Lower lobe of right lung (tissue), 2 donors: ENCODE measurements at regions not wholly inside any gene's neighbourhood (a gene's known extent, or its start where the extent isn't known, plus 50 kb on each side); places are given as distances from the start of the nearest gene placed in this dataset.

Source experiments
- ATAC-seq, 2 donors: fragments of 200-7000 bp; cut with Tn5 transposase; one replicate each; pipeline ENCODE4 v1.9.1; 2020 to 2022; ENCODE audit warnings: mild to moderate bottlenecking in 2 of 2, moderate library complexity in 2 of 2
- DNase-seq: peaks from one replicate; pipeline ENCODE4 v3.0.0-alpha.2; 2020
- H3K27ac ChIP-seq: fragments of 200-600 bp; one replicate; pipeline ENCODE4 v1.8.0; 2022
- H3K27me3 ChIP-seq: fragments of 200-600 bp; one replicate; pipeline ENCODE4 v1.8.0; 2022; ENCODE audit warnings: low read depth
- H3K36me3 ChIP-seq: fragments of 200-600 bp; one replicate; pipeline ENCODE4 v1.8.0; 2022; ENCODE audit warnings: mild to moderate bottlenecking
- H3K4me1 ChIP-seq: fragments of 200-600 bp; one replicate; pipeline ENCODE4 v1.8.0; 2022
- H3K4me3 ChIP-seq: fragments of 200-600 bp; one replicate; pipeline ENCODE4 v1.8.0; 2022; ENCODE audit warnings: mild to moderate bottlenecking
- H3K9me3 ChIP-seq: fragments of 200-600 bp; one replicate; pipeline ENCODE4 v1.8.0; 2022
- CTCF ChIP-seq: fragments of 200-600 bp; IDR thresholded peaks from one replicate; pipeline ENCODE4 v1.8.0; 2022; ENCODE audit warnings: antibody characterized with exemption, mild to moderate bottlenecking
- intact Hi-C: fragments of 100-400 bp; cut with DNase I; formaldehyde crosslinking; loops from one replicate; pipeline ENCODE4 v1.11.0; 2022
- donor health status: DM: no; HTN: yes; CAD: no; lungs with severe emphysema.

GRCh38 chr21:20545454-20545853 lies 452.8 kb upstream of the NCAM2 start:
- Histone ChIP-seq H3K4me3 (no peak overlapping the region), H3K4me1 (no peaks in the 10 kb centered on the region), H3K27ac (no peak overlapping the region), H3K9me3 (peaks cover 3% of the 10 kb centered on the region), H3K36me3 (no peaks in the 10 kb centered on the region), H3K27me3 (no peaks in the 10 kb centered on the region)
- ATAC-seq (no peak), DNase-seq (no peak)
- TF ChIP-seq CTCF, result no peak
- intact Hi-C loops, result no loop called here

- Histone ChIP-seq H3K36me3 (no peaks in the 10 kb centered on the region), H3K27ac (no peak overlapping the region), H3K4me1 (no peaks in the 10 kb centered on the region), H3K4me3 (no peak overlapping the region), H3K27me3 (no peaks in the 10 kb centered on the region), H3K9me3 (no peaks in the 10 kb centered on the region)
- no peak for TF ChIP-seq CTCF
- intact Hi-C loops, result no loop called here
- DNase-seq (no peak), ATAC-seq (no peak)
Measured at GRCh38 chr21:20551939-20552338, 446.3 kb upstream of the NCAM2 start.

- ATAC-seq, result no peak
- DNase-seq, result no peak
- no peak overlapping the region for H3K4me3 ChIP-seq
- intact Hi-C loops, result no loop called here
- no peak for TF ChIP-seq CTCF
- no peak overlapping the region for H3K27ac ChIP-seq
- no peaks in the 10 kb centered on the region for H3K27me3 ChIP-seq
- H3K4me1 ChIP-seq, result no peaks in the 10 kb centered on the region
- no peaks in the 10 kb centered on the region for H3K36me3 ChIP-seq
- H3K9me3 ChIP-seq, result no peaks in the 10 kb centered on the region
Measured at GRCh38 chr21:20554785-20555184, 443.4 kb upstream of the NCAM2 start.

- no peaks in the 10 kb centered on the region for H3K36me3 ChIP-seq
- no peaks in the 10 kb centered on the region for H3K9me3 ChIP-seq
- no peaks in the 10 kb centered on the region for H3K27me3 ChIP-seq
- intact Hi-C loops, result no loop called here
- TF ChIP-seq CTCF, result no peak
- no peak for DNase-seq
- no peaks in the 10 kb centered on the region for H3K4me1 ChIP-seq
- no peak overlapping the region for H3K27ac ChIP-seq
- no peak for ATAC-seq
- H3K4me3 ChIP-seq, result no peak overlapping the region
Measured at GRCh38 chr21:20570824-20571232, 427.4 kb upstream of the NCAM2 start.

- ATAC-seq (no peak), DNase-seq (no peak)
- Histone ChIP-seq H3K36me3 (no peaks in the 10 kb centered on the region), H3K27me3 (no peaks in the 10 kb centered on the region), H3K27ac (no peak overlapping the region), H3K4me1 (no peaks in the 10 kb centered on the region), H3K9me3 (no peaks in the 10 kb centered on the region), H3K4me3 (no peak overlapping the region)
- intact Hi-C loops, result no loop called here
- TF ChIP-seq CTCF, result no peak
Measured at GRCh38 chr21:20572582-20572981, 425.6 kb upstream of the NCAM2 start.

GRCh38 chr21:20581361-20581760 lies 416.8 kb upstream of the NCAM2 start:
- no peaks in the 10 kb centered on the region for H3K9me3 ChIP-seq
- DNase-seq (no peak), ATAC-seq (no peak)
- no peaks in the 10 kb centered on the region for H3K36me3 ChIP-seq
- H3K4me1 ChIP-seq, result no peaks in the 10 kb centered on the region
- no peaks in the 10 kb centered on the region for H3K27me3 ChIP-seq
- no peak overlapping the region for H3K4me3 ChIP-seq
- no peak for TF ChIP-seq CTCF
- H3K27ac ChIP-seq, result no peak overlapping the region
- intact Hi-C loops, result no loop called here
